GM19239 (cell line): ENCODE measurements at regions not wholly inside any gene's neighbourhood (a gene's known extent, or its start where the extent isn't known, plus 50 kb on each side); places are given as distances from the start of the nearest gene placed in this dataset.
"Not testable (repeated sequence)": the region's sequence is repeated elsewhere in the genome, so short reads cannot be mapped to it uniquely, and the experiment has no call there.

Experiments used
- DNase-seq: peaks from one replicate; pipeline ENCODE4 v3.0.0; 2011; ENCODE audit warnings: low spot score; ENCODE audit not compliant: insufficient read length
- FAIRE-seq: peaks from 2 replicates; lab custom pipeline; 2011; peaks lifted over from hg19 to GRCh38; lab: Jason Lieb, UNC

- DNase-seq (no peak), FAIRE-seq (no peak)
Observed at GRCh38 chr10:37067576-37067975, 57.8 kb upstream of the ANKRD30A start.

- FAIRE-seq, DNase-seq: not testable (repeated sequence)
Observed at GRCh38 chr10:37062296-37062695, 63.1 kb upstream of the ANKRD30A start.

- FAIRE-seq = no peak
- no peak for DNase-seq
Observed at GRCh38 chr10:37057261-37057660, 68.1 kb upstream of the ANKRD30A start.

- DNase-seq (no peak), FAIRE-seq (no peak)
Observed at GRCh38 chr10:37053476-37053875, 71.9 kb upstream of the ANKRD30A start.

- DNase-seq, FAIRE-seq: not testable (repeated sequence)
Observed at GRCh38 chr10:37049982-37050381, 75.4 kb upstream of the ANKRD30A start.

- DNase-seq, FAIRE-seq: not testable (repeated sequence)
Observed at GRCh38 chr10:37044319-37044718, 81.1 kb upstream of the ANKRD30A start.

GRCh38 chr10:37035853-37036252, 89.5 kb upstream of the ANKRD30A start:
- DNase-seq (no peak), FAIRE-seq (no peak)

GRCh38 chr10:37015498-37015897, 109.9 kb upstream of the ANKRD30A start:
- DNase-seq (no peak), FAIRE-seq (no peak)

- DNase-seq = no peak
Observed at GRCh38 chr10:37010741-37011140, 114.7 kb upstream of the ANKRD30A start.

GRCh38 chr10:37008276-37008675, 117.1 kb upstream of the ANKRD30A start:
- not testable (repeated sequence) for FAIRE-seq

More at GRCh38 chr10:37010741-37011140, 114.7 kb upstream of the ANKRD30A start:
- no peak for FAIRE-seq

GRCh38 chr10:37003126-37003525, 122.3 kb upstream of the ANKRD30A start:
- DNase-seq = no peak
- FAIRE-seq = no peak

More at GRCh38 chr10:37008276-37008675, 117.1 kb upstream of the ANKRD30A start:
- DNase-seq = not testable (repeated sequence)

GRCh38 chr10:36995806-36996205, 129.6 kb upstream of the ANKRD30A start:
- not testable (repeated sequence) for DNase-seq, FAIRE-seq

GRCh38 chr10:36994886-36995285, 130.5 kb upstream of the ANKRD30A start:
- FAIRE-seq = no peak

GRCh38 chr10:36989233-36989632, 136.2 kb upstream of the ANKRD30A start:
- DNase-seq (no peak), FAIRE-seq (no peak)

More at GRCh38 chr10:36994886-36995285, 130.5 kb upstream of the ANKRD30A start:
- DNase-seq = no peak

- FAIRE-seq = no peak
- no peak for DNase-seq
Observed at GRCh38 chr10:36946598-36946997, 178.8 kb upstream of the ANKRD30A start.

- FAIRE-seq = no peak
- no peak for DNase-seq
Observed at GRCh38 chr10:36943544-36943943, 181.9 kb upstream of the ANKRD30A start.

GRCh38 chr10:36942616-36943015, 182.8 kb upstream of the ANKRD30A start:
- DNase-seq = no peak
- no peak for FAIRE-seq

GRCh38 chr10:36903040-36903439, 222.4 kb upstream of the ANKRD30A start:
- FAIRE-seq = no peak
- no peak for DNase-seq

GRCh38 chr10:36899652-36900051, 225.7 kb upstream of the ANKRD30A start:
- no peak for FAIRE-seq
- no peak for DNase-seq

- DNase-seq (no peak), FAIRE-seq (peak; percentile 31)
Observed at GRCh38 chr10:36888925-36889573, 236.3 kb upstream of the ANKRD30A start.

GRCh38 chr10:36886303-36886891, 239.0 kb upstream of the ANKRD30A start:
- DNase-seq = no peak
- FAIRE-seq = no peak

GRCh38 chr10:36885746-36886145, 239.7 kb upstream of the ANKRD30A start:
- no peak for FAIRE-seq
- DNase-seq = no peak
